ENCODE measurements at regions not wholly inside any gene's neighbourhood (a gene's known extent, or its start where the extent isn't known, plus 50 kb on each side); places are given as distances from the start of the nearest gene placed in this dataset.

GRCh38 chr18:10245031-10245845, 209.2 kb upstream of the APCDD1 start:
- TF ChIP-seq CTCF (IDR thresholded peaks at IDR 0.05) (no peak), POLR2A (IDR thresholded peaks at IDR 0.05) (no peak)

Data from prostate gland (tissue), 2 donors.